D721Med (cell line): ENCODE measurements at regions not wholly inside any gene's neighbourhood (a gene's known extent, or its start where the extent isn't known, plus 50 kb on each side); places are given as distances from the start of the nearest gene placed in this dataset.

Experiments used
- DNase-seq: peaks from one replicate; pipeline ENCODE4 v3.0.0; 2011; ENCODE audit warnings: low spot score; ENCODE audit not compliant: insufficient read length
- FAIRE-seq: peaks from 2 replicates; lab custom pipeline; 2011; peaks lifted over from hg19 to GRCh38; lab: Jason Lieb, UNC
- CTCF ChIP-seq: IDR thresholded peaks from 2 replicates; pipeline ENCODE4 v1.5.1; 2012; ENCODE audit warnings: mild to moderate bottlenecking, control low read depth; ENCODE audit not compliant: insufficient read depth; ENCODE audit errors: missing control alignments

- FAIRE-seq (no peak), DNase-seq (no peak)
- no peak for TF ChIP-seq CTCF
Measured at GRCh38 chr1:195327361-195327760, 1280.9 kb downstream of the KCNT2 start.

DNA sequence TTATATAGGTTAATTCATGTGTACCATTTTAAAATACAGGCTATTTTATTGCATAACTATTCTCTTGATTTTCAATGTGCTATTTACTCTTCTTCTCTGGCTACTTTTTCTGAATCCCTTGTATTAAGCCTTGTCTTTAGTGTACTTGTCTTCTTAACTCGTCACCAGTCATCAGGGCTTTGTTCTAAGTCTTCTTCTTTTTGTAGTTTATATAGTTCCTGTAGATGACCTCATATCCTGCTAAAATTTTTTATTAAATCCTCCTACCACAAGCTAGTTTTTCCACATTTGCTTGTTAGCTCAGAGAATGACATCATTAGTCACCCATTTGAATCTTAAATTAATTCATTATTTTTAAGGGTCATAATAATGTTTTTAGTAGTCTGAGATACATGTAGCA lies 1281.9 kb downstream of the KCNT2 start:
- FAIRE-seq (no peak), DNase-seq (no peak)
- TF ChIP-seq CTCF: no peak

DNA sequence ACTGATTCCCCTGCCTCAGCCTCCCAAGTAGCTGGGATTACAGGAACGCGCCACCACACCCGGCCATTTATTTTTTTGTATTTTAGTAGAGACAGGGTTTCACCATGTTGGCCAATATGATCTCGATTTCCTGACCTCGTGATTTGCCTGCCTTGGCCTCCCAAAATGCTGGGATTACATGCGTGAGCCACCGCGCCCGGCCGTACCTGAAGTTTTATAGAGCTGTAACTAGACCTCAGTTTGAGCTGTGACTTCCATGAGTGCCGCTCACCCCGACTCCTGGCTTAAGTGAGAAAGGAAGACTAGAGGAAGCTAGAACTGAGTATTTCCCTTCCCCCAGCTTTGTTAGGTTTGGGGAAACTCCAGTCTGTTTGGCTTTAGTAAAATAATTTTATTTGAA lies 1283.1 kb downstream of the KCNT2 start:
- TF ChIP-seq CTCF: no peak
- FAIRE-seq: no peak
- no peak for DNase-seq

GRCh38 chr1:195306281-195306680 lies 1302.0 kb downstream of the KCNT2 start:
- FAIRE-seq (no peak), DNase-seq (no peak)
- TF ChIP-seq CTCF: no peak

DNA sequence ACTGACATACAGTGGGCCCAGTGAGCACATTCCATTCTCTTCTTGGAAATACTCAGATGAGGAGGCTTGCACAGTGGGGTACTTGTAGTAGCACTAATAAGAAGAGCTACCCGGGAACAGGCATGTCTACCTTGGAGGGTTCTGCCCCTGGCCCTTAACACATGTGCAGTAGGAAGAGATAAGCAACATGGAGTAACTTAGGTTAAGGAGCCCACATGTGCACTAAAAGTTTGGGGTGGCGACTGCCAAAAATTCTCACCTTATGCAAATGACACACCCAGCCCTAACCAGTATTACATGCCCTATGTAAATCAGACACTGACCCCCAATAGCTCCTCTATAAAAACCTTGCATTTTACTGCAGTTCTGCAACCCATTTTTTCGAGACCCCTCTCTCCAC lies 1313.3 kb downstream of the KCNT2 start:
- no peak for TF ChIP-seq CTCF
- FAIRE-seq: no peak

GRCh38 chr1:195278644-195279043 lies 1329.6 kb downstream of the KCNT2 start:
- no peak for TF ChIP-seq CTCF
- FAIRE-seq (peak; percentile 70), DNase-seq (no peak)

More for the DNA sequence above, 1313.3 kb downstream of the KCNT2 start:
- DNase-seq: no peak

GRCh38 chr1:195275710-195276109 lies 1332.5 kb downstream of the KCNT2 start:
- DNase-seq: no peak
- FAIRE-seq: no peak
- TF ChIP-seq CTCF: no peak
